Mesothelial cell of epicardium (in vitro differentiated cells): ENCODE measurements at regions not wholly inside any gene's neighbourhood (a gene's known extent, or its start where the extent isn't known, plus 50 kb on each side); places are given as distances from the start of the nearest gene placed in this dataset.

Experiments used
- DNase-seq, 2 experiments: peaks; one replicate each; pipeline ENCODE4 v3.0.0; 2021; ENCODE audit warnings: low spot score in 2 of 2; ENCODE audit not compliant: unreplicated experiment in 2 of 2
- H3K27ac Mint-ChIP-seq: 2 replicates; pipeline ENCODE4 v1.8.0; 2021; ENCODE audit warnings: mixed read lengths
- H3K27me3 Mint-ChIP-seq: 2 replicates; pipeline ENCODE4 v1.8.0; 2021; ENCODE audit warnings: low read depth, mixed read lengths
- H3K36me3 Mint-ChIP-seq: 2 replicates; pipeline ENCODE4 v1.8.0; 2021; ENCODE audit warnings: mixed read lengths
- H3K4me1 Mint-ChIP-seq: 2 replicates; pipeline ENCODE4 v1.8.0; 2021; ENCODE audit warnings: mixed read lengths
- H3K4me3 Mint-ChIP-seq: 2 replicates; pipeline ENCODE4 v1.8.0; 2021; ENCODE audit warnings: mild to moderate bottlenecking, moderate library complexity, mixed read lengths
- H3K9me3 Mint-ChIP-seq: 2 replicates; pipeline ENCODE4 v1.8.0; 2021; ENCODE audit warnings: mixed read lengths
- CTCF ChIP-seq: fragments of 200-600 bp; sonication (generic); IDR thresholded peaks from one replicate; pipeline ENCODE4 v1.5.0; 2021; ENCODE audit warnings: antibody characterized with exemption; ENCODE audit not compliant: unreplicated experiment

DNA sequence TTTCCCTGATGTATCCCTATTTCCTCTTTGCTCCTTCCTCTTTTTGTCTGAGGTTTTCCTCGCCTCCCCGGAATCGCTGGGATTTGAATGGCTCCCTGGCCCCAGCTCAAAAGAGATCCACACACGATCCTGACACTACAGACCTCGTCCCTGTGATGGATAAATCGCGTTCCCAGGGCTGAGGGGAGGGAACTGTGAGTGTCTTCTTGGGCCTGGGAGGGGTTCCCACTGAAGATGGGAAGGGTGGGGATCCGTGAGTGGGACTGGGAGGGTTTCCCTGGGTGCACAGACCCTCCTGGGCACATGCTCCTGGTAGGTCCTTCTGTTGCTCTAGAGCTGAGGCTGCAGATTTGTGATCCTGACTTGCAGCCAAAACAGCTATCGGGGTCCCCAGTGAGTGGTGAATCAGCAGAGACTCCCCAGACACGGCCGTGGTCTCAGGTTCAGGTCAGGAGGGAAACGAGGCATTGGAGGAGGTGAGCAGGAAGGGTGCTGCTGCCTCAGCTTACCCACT, 591.0 kb downstream of the PTPRU start:
- no peak for TF ChIP-seq CTCF
- no peaks in the 10 kb centered on the region for H3K36me3 Mint-ChIP-seq
- DNase-seq, result no peak
- no peaks in the 10 kb centered on the region for H3K9me3 Mint-ChIP-seq
- H3K4me1 Mint-ChIP-seq, result no peaks in the 10 kb centered on the region
- no peak overlapping the region for H3K27ac Mint-ChIP-seq
- no peak overlapping the region for H3K4me3 Mint-ChIP-seq
- peaks cover 45% of the 10 kb centered on the region for H3K27me3 Mint-ChIP-seq

DNA sequence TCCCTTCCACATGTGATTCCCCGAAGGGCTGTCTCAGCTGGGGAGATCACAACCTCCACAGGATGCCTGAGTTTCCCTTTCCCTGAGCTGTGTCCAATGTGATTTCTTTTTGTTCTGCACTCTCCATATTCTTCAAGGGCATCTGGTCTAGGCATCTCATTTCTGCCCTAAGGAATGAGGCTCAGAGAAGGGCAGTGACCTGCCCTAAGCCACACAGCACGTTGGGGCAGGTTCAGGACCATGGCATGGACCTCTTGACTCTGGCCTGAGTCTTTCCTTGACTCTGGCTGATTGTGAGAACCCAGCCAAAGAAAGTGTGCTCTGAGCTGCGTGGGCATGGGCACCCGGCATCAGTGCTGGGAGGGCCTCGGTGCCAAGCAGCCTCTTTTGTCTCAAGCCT, 590.3 kb downstream of the PTPRU start:
- Mint-ChIP-seq H3K4me3 (no peak overlapping the region), H3K36me3 (no peaks in the 10 kb centered on the region), H3K9me3 (no peaks in the 10 kb centered on the region), H3K27me3 (peaks cover 44% of the 10 kb centered on the region), H3K27ac (no peak overlapping the region), H3K4me1 (no peaks in the 10 kb centered on the region)
- no peak for TF ChIP-seq CTCF
- DNase-seq, result no peak

DNA sequence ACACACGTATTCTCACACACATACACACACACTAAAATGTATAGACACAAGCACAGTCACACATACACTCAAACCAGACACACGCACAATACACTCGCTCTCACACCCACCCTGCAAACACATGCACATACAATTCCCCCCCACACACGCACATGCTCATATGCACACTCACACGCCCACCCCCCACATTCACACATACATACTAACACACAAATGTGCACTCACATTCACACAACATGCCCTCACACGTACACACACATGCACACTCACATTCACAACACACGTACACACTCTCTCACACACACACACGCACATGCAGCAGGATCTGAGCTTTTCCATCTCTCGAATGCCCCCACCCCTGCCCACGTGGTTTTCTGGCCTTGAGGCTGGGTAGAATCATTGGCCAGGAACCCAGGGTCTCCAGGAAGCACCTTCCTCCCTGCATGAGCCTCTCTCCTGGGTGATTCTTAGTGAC, 589.7 kb downstream of the PTPRU start:
- DNase-seq, result no peak
- no peak for TF ChIP-seq CTCF
- no peak overlapping the region for H3K27ac Mint-ChIP-seq
- peaks cover 44% of the 10 kb centered on the region for H3K27me3 Mint-ChIP-seq
- H3K9me3 Mint-ChIP-seq, result no peaks in the 10 kb centered on the region
- no peaks in the 10 kb centered on the region for H3K4me1 Mint-ChIP-seq
- no peaks in the 10 kb centered on the region for H3K36me3 Mint-ChIP-seq
- H3K4me3 Mint-ChIP-seq, result no peak overlapping the region

GRCh38 chr1:29825274-29825940, 589.1 kb downstream of the PTPRU start:
- no peak for DNase-seq
- Mint-ChIP-seq H3K27me3 (peaks cover 45% of the 10 kb centered on the region), H3K4me1 (no peaks in the 10 kb centered on the region), H3K27ac (no peak overlapping the region), H3K9me3 (no peaks in the 10 kb centered on the region), H3K36me3 (no peaks in the 10 kb centered on the region), H3K4me3 (no peak overlapping the region)
- TF ChIP-seq CTCF, result no peak

DNA sequence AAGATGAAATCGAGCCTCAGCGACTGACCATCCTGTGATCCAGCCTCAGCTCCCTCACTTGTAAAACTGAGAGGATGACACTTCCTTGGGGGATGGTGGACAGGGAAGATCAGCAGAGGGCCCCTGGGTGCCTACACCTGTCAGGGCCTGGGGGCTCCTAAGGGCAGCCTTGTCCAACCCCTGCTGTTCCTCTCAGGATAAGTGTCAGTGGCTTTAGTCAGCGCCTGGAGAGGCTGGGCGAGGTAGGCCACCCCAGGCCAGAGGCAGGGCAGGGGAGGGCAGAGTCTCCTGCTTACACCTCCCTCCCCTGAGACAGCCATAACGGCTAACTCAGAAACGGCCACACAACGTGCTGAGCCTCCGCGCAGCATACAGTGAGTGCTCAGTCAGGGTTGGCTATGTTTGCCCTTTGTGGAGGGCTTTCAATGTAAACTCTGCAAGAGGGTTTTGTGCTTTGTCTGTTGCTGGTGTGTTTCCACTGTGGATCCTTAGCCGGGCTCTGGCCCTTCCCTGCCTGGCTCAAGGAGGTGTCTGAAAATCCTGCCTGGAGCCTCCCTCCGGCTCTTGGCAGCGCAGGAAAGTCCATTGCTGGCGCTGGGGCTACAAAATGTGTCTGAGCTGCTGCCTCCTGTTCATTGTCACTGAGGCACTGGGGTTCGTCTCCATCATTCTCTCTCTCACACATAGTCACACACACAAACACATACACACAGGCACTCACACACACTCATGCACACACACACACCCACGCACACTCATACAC, 588.4 kb downstream of the PTPRU start:
- H3K36me3 Mint-ChIP-seq, result no peaks in the 10 kb centered on the region
- DNase-seq, result no peak
- no peaks in the 10 kb centered on the region for H3K9me3 Mint-ChIP-seq
- H3K27me3 Mint-ChIP-seq, result peaks cover 45% of the 10 kb centered on the region
- no peak for TF ChIP-seq CTCF
- no peak overlapping the region for H3K4me3 Mint-ChIP-seq
- no peak overlapping the region for H3K27ac Mint-ChIP-seq
- no peaks in the 10 kb centered on the region for H3K4me1 Mint-ChIP-seq
